ENCODE measurements at regions not wholly inside any gene's neighbourhood (a gene's known extent, or its start where the extent isn't known, plus 50 kb on each side); places are given as distances from the start of the nearest gene placed in this dataset.
A peak's percentile ranks its signal among the peaks of the same experiment; 100 is the strongest.
"Not testable (repeated sequence)": the region's sequence is repeated elsewhere in the genome, so short reads cannot be mapped to it uniquely, and the experiment has no call there.

DNA sequence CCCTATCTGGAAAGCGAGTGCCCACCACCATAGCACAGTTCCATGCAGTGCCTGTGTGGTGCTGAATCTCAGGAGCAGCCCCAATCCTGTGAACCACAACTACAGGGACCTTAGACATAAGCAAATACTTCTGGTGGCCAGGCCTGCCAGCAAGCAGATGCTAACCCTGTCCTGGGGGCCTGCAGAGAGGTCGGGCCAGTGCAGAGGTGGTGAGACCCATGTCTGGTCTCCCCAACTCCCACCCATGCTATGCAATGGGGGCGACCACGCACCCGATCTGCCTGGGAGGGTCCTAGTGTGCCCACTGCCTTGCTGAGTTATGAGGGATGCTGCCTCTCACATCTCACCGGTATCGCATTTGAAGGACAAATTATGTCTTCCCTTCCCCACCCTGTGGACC lies 151.6 kb upstream of the ZNF337 start:
- no peak for DNase-seq (ENCODE audit: low read depth in 2 of 2, low spot score in 1 of 2)

DNA sequence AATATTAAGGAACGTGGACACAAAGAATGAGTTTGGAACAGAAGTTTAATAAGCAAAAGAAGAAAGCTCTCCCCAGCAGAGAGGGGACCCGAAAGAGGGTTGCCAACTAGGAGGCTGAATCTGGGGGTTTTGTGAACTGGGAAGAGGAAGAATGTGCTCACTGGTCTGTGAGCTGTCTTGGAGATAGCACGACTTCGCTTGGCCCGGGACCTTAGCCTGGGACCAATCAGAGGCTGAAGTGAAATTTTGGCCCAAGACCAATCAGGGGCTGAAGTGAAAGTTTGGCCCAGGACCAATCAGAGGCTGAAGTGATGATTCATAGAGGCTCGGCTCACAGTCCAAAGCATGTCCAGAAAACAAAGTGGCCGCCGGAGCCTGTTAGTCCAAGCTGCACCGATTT lies 148.0 kb upstream of the ZNF337 start:
- DNase-seq (ENCODE audit: low read depth in 2 of 2, low spot score in 1 of 2): not testable (repeated sequence)

DNA sequence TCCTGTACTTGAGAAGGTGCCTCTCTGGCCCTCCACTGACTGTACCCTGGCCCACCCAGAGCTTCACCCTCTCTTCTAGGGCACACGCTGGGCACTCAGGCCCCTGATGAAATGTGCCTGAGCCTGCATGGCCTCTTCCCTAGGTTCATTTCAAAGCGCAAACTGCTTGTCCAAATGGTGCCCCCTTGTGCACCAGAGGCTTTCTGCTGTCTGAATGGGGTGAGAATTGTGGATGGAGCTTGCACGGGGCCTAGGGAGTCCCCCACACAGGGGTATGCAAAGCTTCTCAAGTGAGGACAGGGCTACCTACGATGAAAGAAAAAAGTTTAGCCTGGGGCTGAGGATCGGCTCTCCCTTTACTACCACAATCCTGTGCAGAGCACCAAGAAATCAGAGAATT lies 116.9 kb upstream of the ZNF337 start:
- DNase-seq (ENCODE audit: low read depth in 2 of 2, low spot score in 1 of 2): not testable (repeated sequence)

DNA sequence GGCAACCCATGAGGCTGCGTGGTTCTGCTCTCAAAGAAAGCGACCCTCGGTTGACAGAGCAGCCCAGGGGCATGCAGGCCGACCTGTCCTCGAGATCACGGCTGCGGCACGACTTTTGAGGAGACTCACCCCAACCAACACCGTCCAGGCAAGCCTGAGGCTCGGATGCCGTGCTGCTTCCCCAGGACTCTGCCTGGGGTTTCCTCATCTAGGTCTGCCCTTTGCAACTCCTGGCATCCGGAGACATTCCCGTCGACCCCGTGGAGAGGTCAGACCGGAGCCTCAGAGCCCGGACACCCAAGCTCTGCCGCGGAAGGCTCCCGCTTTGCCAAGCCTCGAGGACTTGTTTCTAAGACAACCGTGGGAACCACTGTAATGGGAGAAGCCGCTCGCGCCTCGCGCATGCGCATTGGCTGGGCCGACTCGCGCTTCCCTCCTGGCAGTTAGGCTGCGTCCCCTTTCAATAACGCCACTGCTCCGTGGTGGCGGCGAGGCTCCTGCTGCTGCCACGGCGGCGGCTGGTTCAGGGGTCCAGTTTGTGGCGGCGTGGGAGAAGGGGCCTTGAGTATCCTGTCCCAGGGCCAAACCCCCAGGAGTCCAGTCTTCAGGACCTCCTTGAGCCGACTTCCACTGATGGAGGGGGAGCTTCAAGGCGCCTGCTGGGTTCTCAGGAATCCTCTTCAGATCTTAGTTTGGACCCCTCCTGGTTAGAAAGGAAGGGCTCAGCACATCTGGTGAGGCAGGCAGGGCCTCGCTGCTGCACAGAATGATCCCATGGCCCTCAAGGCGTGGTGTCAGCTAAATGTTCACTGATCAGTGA lies 101.7 kb upstream of the ZNF337 start:
- not testable (repeated sequence) for DNase-seq (ENCODE audit: low read depth in 2 of 2, low spot score in 1 of 2)

DNA sequence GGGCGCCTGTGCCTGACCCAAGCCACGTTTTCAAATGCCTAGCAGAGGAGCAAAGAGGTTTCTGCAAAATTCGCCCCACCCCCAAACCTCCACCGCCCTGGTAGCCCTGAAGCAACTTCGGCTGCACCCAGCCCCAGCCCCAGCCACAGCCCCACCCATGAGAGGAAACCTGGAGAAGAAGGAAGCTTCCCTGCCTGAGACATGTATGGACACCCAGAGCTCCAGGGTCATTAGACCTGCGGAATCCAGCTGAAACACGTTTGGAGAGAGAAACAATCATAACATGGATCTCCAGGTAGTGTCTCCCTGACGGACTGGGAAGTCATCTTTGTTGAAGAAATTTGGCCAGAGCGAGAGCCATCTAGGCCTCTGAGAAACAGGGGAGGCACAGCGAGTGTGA lies 100.4 kb upstream of the ZNF337 start:
- not testable (repeated sequence) for DNase-seq (ENCODE audit: low read depth in 2 of 2, low spot score in 1 of 2)

DNA sequence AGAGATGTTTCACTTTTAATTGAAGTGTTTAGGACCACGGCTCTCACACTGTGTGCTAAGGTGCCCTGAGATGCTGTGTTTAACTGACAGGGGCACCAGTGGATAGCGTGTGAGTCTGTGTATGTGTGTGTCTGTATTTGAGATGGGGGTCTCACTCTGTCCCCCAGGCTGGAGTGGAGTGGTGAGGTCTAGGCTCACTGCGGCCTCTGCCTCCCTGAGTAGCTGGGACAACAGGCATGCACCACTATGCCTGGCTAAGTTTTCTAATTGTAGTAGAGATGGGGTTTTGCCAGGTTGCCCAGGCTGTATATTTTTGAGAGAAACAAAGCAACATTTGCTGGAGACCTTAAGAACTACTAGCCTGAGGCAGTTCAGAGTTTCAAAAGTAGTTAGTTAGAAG lies 80.6 kb upstream of the ZNF337 start:
- DNase-seq (ENCODE audit: low read depth in 2 of 2, low spot score in 1 of 2): not testable (repeated sequence)

DNA sequence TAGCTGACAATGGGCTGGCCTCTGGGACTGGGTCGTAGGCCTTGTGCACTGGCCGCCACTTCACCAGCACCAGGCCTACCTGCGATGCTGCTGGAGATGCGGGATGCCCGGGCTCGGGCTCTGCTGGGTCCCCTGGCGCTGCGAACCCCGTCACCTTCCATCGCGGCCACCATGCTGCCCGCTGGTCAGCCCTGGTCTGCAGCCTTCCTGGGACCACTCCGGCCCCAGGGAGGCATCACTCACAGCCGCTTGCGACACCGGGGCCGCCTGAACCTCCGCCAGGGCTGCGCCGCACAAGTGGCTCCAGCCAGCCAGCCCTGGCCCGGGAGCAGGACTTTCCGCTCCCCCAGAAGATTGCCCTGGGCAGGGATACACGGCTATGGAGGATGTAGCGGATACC lies 78.1 kb upstream of the ZNF337 start:
- not testable (repeated sequence) for DNase-seq (ENCODE audit: low read depth in 2 of 2, low spot score in 1 of 2)

DNA sequence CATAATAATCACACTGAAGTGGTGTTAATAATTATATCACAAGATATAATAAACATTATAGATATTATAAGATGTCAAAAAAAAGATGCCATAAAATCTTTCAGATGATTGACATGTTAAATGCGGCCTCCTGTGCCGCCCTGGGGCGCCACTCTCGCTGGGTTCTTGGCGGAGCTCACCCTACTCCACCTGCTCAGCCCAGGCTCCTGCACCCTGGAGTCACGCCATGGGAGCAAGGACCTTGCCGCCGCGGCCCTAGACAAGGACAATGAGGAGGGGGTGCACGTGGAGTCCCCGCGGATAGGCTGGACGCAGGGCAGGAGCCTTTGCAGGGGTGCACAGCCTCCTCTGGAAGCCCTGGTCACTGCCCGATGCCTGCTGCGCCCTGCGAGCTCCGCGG lies 77.5 kb upstream of the ZNF337 start:
- not testable (repeated sequence) for DNase-seq (ENCODE audit: low read depth in 2 of 2, low spot score in 1 of 2)

DNA sequence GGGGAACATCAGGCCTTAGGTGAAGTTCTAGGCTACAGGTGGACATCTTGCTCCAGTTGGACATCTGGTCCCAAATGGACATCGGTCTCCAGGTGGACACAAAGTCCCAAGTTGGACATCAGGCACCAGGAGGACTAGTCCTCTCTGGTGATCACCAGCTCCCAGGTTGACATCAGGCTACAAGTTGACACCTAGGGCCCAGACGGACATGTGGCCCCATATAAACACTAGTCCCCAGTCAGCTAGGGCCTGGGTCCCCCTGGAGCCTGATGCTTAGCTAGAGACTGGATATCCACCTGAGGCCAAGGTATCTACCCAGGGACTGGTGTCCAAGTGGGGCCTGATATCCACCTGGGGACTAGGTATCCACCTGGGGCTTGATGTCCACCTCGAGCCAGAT lies 75.8 kb upstream of the ZNF337 start:
- DNase-seq (ENCODE audit: low read depth in 2 of 2, low spot score in 1 of 2): not testable (repeated sequence)

DNA sequence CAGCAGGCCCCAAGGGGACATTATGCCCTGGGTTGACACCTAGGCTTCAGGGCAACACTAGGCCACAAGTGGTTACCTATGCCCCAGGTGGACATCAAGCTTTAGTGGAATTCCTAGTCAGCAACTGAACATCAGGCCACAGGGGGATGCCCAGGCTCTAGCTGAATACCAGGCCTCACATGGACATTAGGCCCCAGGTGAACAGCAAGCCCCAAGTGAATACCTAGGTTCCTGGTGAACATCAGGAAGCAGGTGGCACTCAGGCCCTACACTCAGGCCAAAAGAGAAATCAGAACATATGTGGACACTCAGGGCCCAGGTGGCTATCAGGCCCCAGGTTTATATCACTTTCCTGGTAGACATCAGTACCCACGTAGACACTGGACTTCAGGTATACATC lies 75.2 kb upstream of the ZNF337 start:
- not testable (repeated sequence) for DNase-seq (ENCODE audit: low read depth in 2 of 2, low spot score in 1 of 2)

DNA sequence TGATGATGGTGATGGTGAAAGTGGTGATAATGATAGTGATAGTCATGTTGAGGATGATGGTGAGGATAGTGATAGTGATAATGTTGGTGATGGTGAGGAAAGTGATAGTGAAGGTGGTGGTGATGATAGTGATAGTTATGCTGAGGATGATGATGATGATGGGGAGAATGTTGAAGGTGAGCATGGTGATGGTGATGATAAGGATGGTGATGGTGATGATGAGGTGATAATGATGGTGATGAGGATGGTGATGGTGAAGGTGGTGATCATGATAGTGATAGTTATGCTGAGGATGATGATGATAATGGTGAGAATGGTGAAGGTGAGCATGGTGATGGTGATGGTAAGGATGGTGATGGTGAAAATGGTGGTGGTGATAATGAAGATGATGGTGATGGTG lies 64.9 kb upstream of the ZNF337 start:
- no peak for DNase-seq (ENCODE audit: low read depth in 2 of 2, low spot score in 1 of 2)

DNA sequence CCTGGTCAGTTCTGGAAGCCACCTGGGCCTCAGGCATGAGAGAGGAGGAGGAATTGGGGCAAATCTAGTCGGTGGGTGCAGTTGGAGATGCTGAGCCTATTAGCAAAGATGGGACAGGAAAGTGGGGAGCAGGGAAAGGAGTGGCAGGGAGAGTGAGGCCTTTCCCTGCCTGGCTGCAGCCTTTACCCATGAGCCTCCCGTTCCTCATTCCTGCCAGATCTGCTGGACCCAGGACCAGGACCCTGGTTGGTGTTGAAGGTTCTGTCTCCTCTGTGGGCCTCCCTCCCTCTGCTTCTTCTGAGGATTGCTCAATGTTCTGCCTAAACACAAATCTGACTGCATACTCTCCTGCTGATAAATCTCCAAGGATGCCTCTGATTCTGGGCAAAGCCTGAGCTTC lies 64.4 kb upstream of the ZNF337 start:
- not testable (repeated sequence) for DNase-seq (ENCODE audit: low read depth in 2 of 2, low spot score in 1 of 2)

DNA sequence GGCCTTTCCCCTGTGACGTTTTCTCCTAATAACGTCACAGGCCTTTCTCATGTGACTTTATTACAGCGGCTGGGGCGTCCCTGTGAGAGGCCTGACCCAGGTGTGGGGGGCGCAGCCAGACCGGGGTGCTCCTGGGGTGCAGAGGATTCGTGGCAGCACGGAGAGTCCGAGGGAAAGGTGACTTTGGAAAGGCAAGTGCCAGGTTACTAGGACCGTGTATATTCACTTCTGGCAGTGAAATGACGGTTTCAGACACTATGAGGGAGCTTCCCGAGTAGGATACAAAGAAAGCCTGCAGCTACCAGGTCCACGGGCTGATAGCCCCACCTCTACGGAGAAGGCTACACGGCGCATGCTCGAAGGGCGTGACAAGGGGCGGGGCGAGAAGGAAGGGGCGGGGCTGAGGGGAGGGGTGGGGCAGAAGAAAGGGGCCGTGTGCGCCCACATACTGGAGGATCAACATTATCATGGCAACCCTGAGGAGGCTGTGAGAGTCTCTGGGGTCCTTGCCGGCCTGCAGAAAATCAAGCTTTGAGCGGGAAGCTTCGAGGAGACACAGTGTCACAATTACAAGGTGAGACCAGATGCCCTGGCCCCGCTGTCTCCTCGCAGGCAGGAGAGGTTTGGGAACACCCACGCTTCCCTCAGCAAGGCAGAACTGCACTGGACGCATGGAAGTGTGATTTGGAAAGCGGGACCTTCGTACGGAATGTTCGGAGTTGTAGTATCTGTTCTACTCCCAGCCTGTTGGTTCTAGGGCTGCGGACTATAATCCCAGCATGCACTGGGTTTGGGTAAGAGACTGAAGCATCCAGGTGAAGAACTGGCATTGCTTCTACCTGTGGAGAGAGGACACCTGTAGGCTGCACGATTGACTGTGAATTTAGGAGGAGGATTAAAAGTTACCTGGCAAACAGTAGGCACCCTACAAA lies 54.4 kb upstream of the ZNF337 start:
- peak in 1 of 2 donors; percentile 20 for DNase-seq (ENCODE audit: low read depth in 2 of 2, low spot score in 1 of 2)

DNA sequence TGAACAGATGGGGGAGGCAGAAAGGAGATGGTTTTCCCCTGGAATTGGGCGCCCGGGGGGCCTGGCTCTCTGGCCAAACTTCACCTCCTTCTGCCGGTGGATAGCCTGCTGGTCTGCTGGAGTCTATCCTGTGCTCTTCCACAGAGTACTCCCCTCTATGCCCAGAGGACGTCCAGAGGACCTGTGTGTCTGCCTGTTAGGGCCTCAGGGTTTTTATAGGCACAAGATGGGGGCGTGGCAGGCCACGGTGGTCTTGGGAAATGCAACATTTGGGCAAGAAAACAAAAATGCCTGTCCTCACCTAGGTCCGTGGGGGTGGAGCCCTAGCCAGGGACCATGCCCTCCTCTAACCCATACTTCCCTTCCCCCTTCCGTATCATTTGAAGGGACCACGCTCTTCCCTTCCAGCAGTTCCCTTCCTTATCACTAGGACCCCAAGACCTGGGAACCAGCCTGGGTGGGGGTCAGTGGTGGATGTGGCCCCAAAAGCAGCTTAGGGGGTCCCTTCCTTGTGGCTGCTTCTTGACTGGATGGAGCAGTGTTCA lies 53.6 kb upstream of the ZNF337 start:
- DNase-seq (ENCODE audit: low read depth in 2 of 2, low spot score in 1 of 2): no peak

DNA sequence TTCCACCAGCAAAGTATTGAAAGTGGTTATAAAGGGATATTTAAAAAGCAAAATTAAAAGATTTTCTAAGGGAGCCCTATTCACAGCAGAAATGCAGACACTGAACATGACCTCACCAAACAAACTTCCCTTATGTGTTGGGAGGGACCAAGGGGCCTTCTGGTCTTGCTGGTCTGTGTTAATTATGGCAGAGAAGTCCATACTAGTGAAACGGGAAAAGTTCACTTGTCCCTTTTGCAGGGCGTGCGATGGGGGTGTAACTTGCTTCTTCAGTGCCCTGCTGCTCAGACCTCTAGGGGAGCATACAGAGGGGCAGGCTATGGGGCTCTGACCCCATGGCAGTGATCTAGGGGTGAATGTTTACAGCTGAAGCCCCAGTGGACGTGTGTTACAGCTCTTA lies 53.0 kb upstream of the ZNF337 start:
- no peak for DNase-seq (ENCODE audit: low read depth in 2 of 2, low spot score in 1 of 2)

Measured in stimulated activated CD8-positive, alpha-beta memory T cell treated with anti-CD3 and anti-CD28 coated beads, Interleukin-4, amount 100 ng/mL, for 1 hour (primary cell).